Fibroblast of skin of left biceps (primary cell): ENCODE measurements at regions not wholly inside any gene's neighbourhood (a gene's known extent, or its start where the extent isn't known, plus 50 kb on each side); places are given as distances from the start of the nearest gene placed in this dataset.
"Not testable (repeated sequence)": the region's sequence is repeated elsewhere in the genome, so short reads cannot be mapped to it uniquely, and the experiment has no call there.

Experiments used
- DNase-seq, 2 experiments: peaks; one replicate each; pipeline ENCODE4 v3.0.0-alpha.2; 2013; ENCODE audit warnings: low read depth in 2 of 2

GRCh38 chr3:17908399-17909191 is 166.2 kb upstream of the TBC1D5 start:
- no peak for DNase-seq

DNA sequence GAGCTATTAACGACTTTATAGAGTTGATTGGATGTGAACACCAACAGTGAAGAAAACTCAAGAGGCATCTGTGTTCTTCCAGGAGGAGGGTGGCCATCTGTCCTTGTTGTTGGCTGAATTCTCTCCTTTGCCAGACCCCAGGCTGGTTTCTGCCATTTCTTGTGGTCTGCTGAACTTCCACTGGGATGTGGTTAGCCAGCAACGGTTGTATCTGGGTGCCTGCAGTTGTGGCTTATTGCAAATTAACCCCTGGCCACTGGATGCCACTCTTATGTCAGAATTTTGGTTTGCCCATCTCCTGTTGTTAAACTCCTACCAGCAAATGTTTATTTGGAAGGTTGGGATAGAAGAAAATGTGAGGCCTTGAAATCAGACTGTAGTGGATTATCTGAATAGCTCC is 163.6 kb upstream of the TBC1D5 start:
- DNase-seq = no peak

DNA sequence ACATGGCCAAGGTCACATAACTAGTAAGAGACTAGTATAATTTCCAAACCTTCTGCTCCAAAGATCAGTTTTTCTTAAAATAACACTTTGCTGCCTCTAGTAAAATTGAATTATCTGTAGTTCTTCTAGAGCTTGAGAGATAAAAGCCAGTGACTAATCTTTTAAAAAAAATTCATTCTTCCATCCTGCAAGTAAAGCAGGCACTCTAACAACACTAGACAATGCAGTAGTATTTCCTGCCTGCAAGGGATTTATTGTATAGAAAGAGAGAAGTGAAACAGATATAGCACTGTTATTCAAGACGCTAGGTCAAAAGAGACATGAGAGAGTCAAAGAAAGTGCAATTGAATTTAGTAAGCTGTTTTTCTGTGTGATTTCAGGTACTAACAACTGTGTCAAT is 159.5 kb upstream of the TBC1D5 start:
- no peak for DNase-seq

- peak; percentile 10 to 25 for DNase-seq
These were observed 152.1 kb upstream of the TBC1D5 start for GRCh38 chr3:17894434-17895060.

GRCh38 chr3:17891139-17891856 is 148.9 kb upstream of the TBC1D5 start:
- no peak for DNase-seq

DNA sequence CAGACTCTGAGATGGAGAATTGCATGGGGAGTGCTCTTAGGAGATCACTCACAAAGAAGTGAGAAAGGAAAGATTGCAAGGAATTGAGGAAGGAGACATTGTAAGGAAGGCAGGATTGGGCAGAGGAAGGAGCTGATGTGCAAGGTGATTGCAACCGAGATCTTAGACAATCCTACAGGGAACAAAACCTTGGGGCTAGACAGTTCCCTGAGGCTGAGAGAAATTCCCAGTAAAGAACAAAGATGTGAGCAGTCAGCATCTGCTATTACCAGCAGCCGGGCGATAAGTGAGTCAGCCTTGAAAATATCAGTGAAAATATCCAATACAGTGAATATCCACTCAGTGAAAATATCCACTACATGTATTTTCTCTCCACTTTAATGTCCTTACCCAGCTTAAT is 143.6 kb upstream of the TBC1D5 start:
- DNase-seq = no peak

GRCh38 chr3:17882981-17883380 is 140.6 kb upstream of the TBC1D5 start:
- no peak for DNase-seq

- no peak for DNase-seq
These were observed 134.9 kb upstream of the TBC1D5 start for GRCh38 chr3:17877299-17877698.

DNA sequence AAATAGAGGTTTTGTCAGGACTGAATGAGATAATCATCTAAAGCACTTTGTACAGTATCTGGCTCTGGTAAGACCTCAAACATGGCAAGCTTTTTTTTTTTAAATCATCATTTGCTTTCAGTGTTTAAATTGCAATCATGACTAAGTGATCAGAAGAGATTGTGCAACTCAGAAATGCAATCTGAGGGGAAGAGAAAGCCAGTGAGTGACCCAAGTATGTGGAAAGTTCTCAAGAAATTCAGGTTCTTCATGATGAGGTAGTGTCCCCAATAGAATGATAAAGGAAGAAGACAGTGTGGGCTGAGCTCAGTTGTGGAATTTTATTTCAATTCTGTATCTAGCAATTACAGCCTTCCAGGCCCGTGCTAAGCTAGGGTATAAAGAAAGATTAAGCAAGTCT is 132.2 kb upstream of the TBC1D5 start:
- DNase-seq = no peak

- DNase-seq = no peak
These were observed 130.0 kb upstream of the TBC1D5 start for GRCh38 chr3:17872457-17872856.

- DNase-seq = no peak
These were observed 123.2 kb upstream of the TBC1D5 start for GRCh38 chr3:17865631-17866030.

GRCh38 chr3:17861476-17861875 is 119.0 kb upstream of the TBC1D5 start:
- DNase-seq = no peak

DNA sequence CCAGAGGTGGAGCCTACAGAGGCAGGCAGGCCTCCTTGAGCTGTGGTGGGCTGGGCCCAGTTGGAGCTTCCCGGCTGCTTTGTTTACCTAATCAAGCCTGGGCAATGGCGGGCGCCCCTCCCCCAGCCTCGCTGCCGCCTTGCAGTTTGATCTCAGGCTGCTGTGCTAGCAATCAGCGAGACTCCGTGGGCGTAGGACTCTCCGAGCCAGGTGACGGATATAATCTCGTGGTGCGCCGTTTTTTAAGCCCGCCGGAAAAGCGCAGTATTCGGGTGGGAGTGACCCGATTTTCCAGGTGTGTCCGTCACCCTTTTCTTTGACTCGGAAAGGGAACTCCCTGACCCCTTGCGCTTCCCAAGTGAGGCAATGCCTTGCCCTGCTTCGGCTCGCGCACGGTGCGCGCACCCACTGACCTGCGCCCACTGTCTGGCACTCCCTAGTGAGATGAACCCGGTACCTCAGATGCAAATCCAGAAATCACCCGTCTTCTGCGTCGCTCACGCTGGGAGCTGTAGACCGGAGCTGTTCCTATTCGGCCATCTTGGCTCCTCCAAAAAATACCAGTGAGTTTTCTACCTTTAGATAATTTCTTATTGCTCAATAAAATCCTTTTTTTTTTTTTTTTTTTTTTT is 118.5 kb upstream of the TBC1D5 start:
- not testable (repeated sequence) for DNase-seq

- DNase-seq = no peak
These were observed 109.8 kb upstream of the TBC1D5 start for GRCh38 chr3:17852217-17852616.

DNA sequence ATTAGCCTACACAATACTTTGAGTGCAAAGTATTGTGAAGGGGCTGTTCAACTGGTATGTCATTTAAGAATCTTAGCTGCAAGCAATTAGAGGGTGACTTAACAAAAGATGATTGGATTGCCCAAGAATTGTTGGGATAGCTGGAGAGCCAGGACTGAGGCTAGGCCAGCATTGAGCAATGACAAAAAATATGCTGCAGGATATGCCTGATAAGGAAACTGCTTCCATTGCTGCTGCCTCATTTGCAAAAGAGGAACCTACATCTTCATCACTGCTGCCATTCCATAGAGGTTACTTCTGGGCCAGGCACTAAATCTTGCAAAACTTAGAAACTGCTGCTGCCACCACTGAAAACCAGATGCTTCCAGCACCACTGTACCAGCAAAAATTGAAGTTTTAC is 108.0 kb upstream of the TBC1D5 start:
- DNase-seq = no peak

- no peak for DNase-seq
These were observed 105.7 kb upstream of the TBC1D5 start for GRCh38 chr3:17848102-17848501.

GRCh38 chr3:17847156-17847555 is 104.7 kb upstream of the TBC1D5 start:
- no peak for DNase-seq

- no peak for DNase-seq
These were observed 104.0 kb upstream of the TBC1D5 start for GRCh38 chr3:17846466-17846865.

DNA sequence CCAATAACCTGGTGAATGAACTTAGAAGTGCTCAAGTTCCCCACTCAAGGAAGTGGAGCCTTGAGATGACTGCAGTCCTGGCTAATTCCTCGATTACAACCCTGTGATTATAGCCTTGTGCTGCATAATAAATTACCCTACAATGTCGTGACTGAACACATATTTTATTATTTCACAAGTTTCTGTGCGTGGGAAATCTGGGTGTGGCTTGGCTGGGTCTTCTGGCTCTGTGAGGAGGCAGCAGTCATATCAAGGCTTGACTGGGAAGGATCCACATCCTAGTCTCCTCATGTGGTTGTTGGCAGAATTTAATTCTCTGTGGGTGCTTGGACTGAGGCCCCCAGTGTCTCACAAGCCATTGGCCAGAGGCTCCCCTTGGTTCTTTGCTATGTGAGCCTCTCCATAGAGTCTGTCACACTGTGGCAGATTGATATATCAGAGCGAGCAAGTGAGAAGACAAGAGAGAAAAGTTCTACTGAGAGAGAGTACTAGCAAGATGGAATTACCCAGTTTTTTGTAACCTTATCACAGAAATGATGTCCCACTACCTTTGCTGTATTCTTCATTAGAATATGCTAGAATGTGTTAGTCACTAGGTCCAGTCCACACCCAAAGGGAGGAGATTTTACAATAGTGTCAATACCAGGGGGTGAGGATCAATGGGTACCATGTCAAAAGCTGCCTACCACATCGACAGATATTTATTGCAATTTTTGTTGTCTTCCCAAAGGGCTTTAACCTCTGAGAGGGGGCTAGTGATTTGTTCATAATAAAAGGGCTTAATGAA is 102.8 kb upstream of the TBC1D5 start:
- no peak for DNase-seq

DNA sequence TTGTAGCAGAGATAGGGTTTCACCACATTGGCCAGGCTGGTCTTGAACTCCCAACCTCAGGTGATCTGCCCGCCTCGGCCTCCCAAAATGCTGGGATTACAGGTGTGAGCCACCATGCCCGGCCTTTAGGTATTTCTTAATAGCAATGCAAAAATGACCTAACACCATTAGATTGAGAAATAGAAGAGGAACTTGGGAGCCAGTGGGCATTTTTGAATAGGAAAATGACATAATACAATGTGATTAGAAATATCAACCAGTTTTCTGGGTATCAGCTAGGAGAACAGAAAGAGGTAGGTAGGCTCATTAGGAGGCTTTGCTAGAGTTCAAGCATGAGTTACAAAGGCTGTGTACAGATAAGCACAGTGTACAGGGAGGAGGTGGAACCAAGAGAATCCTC is 101.8 kb upstream of the TBC1D5 start:
- no peak for DNase-seq

DNA sequence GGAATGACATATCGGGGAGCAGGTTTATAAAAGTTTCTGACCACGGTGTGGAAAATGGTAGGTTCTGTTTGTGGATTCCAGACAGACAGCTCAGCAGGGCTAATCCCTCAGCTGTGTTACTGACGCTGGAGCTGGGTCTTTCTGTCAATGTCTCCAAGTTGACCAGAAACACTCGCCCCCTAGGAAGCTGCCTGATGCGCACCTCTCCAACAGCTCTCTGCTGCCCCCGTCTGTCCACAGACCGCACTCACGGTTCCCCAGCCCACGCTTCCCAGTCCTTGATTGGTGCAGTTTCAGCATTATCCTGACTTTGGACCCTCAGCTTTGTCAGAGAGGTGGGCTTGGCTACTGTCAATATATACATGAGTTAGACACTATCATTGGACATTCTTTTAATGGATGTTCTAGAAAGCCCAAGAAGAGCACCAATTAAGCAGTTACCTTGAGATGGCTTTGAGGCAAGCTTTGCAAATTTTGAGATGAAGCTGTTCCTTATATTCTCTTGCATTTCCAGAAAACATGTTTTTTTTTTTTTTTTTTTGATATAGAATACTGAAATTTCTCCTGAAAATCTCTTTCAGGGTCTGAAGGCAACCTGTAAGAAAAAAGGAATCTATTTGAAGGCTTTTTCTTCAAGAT is 98.9 kb upstream of the TBC1D5 start:
- DNase-seq = no peak
